PC-9 (cell line): ENCODE measurements at regions not wholly inside any gene's neighbourhood (a gene's known extent, or its start where the extent isn't known, plus 50 kb on each side); places are given as distances from the start of the nearest gene placed in this dataset.

Source experiments
- BruUV-seq: library from RNA; stranded (reverse); fragments of 400-500 nt; replicated peaks from 2 replicates; lab custom pipeline; 2021; lab: Mats Ljungman, UMichigan
- CTCF ChIA-PET: fragments of 300-600 bp; sonication (Branson Sonifier 250); formaldehyde crosslinking; loops from one replicate; lab custom pipeline; 2022; ENCODE audit warnings: antibody characterized with exemption; lab: Charles Lee
- POLR2A ChIA-PET: fragments of 300-600 bp; sonication (Branson Sonifier 250); formaldehyde crosslinking; loops from one replicate; lab custom pipeline; 2022; ENCODE audit warnings: antibody characterized with exemption; ENCODE audit not compliant: unreplicated experiment; lab: Charles Lee
- DNase-seq, 2 experiments: peaks; one replicate each; pipeline versions ENCODE4 v3.0.0 to v3.0.0-alpha.2; 2015 to 2022; ENCODE audit warnings: mixed read lengths in 1 of 2
- H2AFZ ChIP-seq: fragments of 200-600 bp; sonication (generic); 2 replicates; pipeline ENCODE4 v1.8.1; 2017; ENCODE audit warnings: antibody characterized with exemption
- H3F3A ChIP-seq: fragments of 200-600 bp; sonication (generic); 2 replicates; pipeline ENCODE4 v1.8.1; 2017; ENCODE audit warnings: antibody characterized with exemption, mild to moderate bottlenecking, low read depth; ENCODE audit not compliant: insufficient read depth
- H3K27ac ChIP-seq: fragments of 200-600 bp; sonication (generic); 2 replicates; pipeline ENCODE4 v1.6.1; 2016; ENCODE audit warnings: mixed run types
- H3K27me3 ChIP-seq: fragments of 200-600 bp; sonication (generic); 2 replicates; pipeline ENCODE4 v1.6.1; 2016; ENCODE audit warnings: low read depth, mixed run types; ENCODE audit not compliant: insufficient read depth
- H3K36me3 ChIP-seq: fragments of 200-600 bp; sonication (generic); 2 replicates; pipeline ENCODE4 v1.6.1; 2016; ENCODE audit warnings: low read depth, mixed run types
- H3K4me1 ChIP-seq: fragments of 200-600 bp; sonication (generic); replicated peaks from 2 replicates; pipeline ENCODE4 v1.6.1; 2016; ENCODE audit warnings: mixed run types; ENCODE audit not compliant: insufficient read depth
- H3K4me2 ChIP-seq: fragments of 200-600 bp; sonication (generic); 2 replicates; pipeline ENCODE4 v1.6.1; 2017; ENCODE audit warnings: mixed run types
- H3K4me3 ChIP-seq: fragments of 200-600 bp; sonication (generic); 2 replicates; pipeline ENCODE4 v1.6.1; 2016; ENCODE audit warnings: mixed run types
- H3K79me2 ChIP-seq: fragments of 200-600 bp; sonication (generic); 2 replicates; pipeline ENCODE4 v1.6.1; 2017; ENCODE audit warnings: low read depth, mixed run types
- H3K9me2 ChIP-seq: fragments of 200-600 bp; sonication (generic); 2 replicates; pipeline ENCODE4 v1.8.1; 2017; ENCODE audit warnings: mild to moderate bottlenecking; ENCODE audit not compliant: insufficient read depth
- H3K9me3 ChIP-seq: fragments of 200-600 bp; sonication (generic); 2 replicates; pipeline ENCODE4 v1.8.1; 2016; ENCODE audit warnings: low read depth; ENCODE audit not compliant: insufficient read depth
- H4K20me1 ChIP-seq: fragments of 200-600 bp; sonication (generic); 2 replicates; pipeline ENCODE4 v1.8.1; 2017; ENCODE audit not compliant: insufficient read depth
- CTCF ChIP-seq: fragments of 200-600 bp; sonication (generic); conservative IDR thresholded peaks from 2 replicates; pipeline ENCODE4 v1.6.1; 2017; ENCODE audit warnings: mixed run types, antibody characterized with exemption, mild to moderate bottlenecking, moderate library complexity
- EZH2 ChIP-seq: fragments of 200-600 bp; sonication (generic); IDR thresholded peaks from 2 replicates; pipeline ENCODE4 v1.8.0; 2017; ENCODE audit warnings: antibody characterized with exemption, low read depth
- intact Hi-C: fragments of 100-400 bp; cut with micrococcal nuclease; formaldehyde crosslinking; loops from one replicate; pipeline ENCODE4 v1.10.0; 2022; ENCODE audit not compliant: unreplicated experiment

- no peak overlapping the region for H3K4me2 ChIP-seq
- no peak for DNase-seq
- no peaks in the 10 kb centered on the region for H4K20me1 ChIP-seq
- H3K27ac ChIP-seq = no peak overlapping the region
- ChIA-PET CTCF (no interaction called here), POLR2A (no interaction called here)
- H3K79me2 ChIP-seq = no peaks in the 10 kb centered on the region
- no peaks in the 10 kb centered on the region for H3F3A ChIP-seq
- H3K9me3 ChIP-seq = no peaks in the 10 kb centered on the region
- intact Hi-C loops = no loop called here
- no TSS peak for BruUV-seq
- TF ChIP-seq EZH2 (no peak), CTCF (no peak)
- H3K27me3 ChIP-seq = no peaks in the 10 kb centered on the region
- no peaks in the 10 kb centered on the region for H3K36me3 ChIP-seq
- no peak overlapping the region for H3K4me3 ChIP-seq
- no peak overlapping the region for H2AFZ ChIP-seq
- H3K4me1 ChIP-seq = peaks cover 7% of the 10 kb centered on the region; the same call in 1 of the 2 replicates
- H3K9me2 ChIP-seq = no peaks in the 10 kb centered on the region
These were observed 55.9 kb downstream of the KCNA5 start for GRCh38 chr12:5099591-5099990.

- H3K9me2 ChIP-seq = no peaks in the 10 kb centered on the region
- H3K4me3 ChIP-seq = no peak overlapping the region
- H3K4me1 ChIP-seq = no peaks in the 10 kb centered on the region
- H3K27ac ChIP-seq = no peak overlapping the region
- H3K27me3 ChIP-seq = no peaks in the 10 kb centered on the region
- H3K79me2 ChIP-seq = no peaks in the 10 kb centered on the region
- ChIA-PET POLR2A (no interaction called here), CTCF (interaction anchor here (0.6 kb wide), 1 partner anchor 383 kb away, joined by 4 read pairs; no protein-coding TSS in a partner anchor)
- BruUV-seq = no TSS peak
- H3F3A ChIP-seq = no peaks in the 10 kb centered on the region
- H2AFZ ChIP-seq = no peak overlapping the region
- no peak overlapping the region for H3K4me2 ChIP-seq
- H3K9me3 ChIP-seq = no peaks in the 10 kb centered on the region
- TF ChIP-seq CTCF = no peak
- no peak for TF ChIP-seq EZH2
- H3K36me3 ChIP-seq = no peaks in the 10 kb centered on the region
- intact Hi-C loops = no loop called here
- no peak for DNase-seq
- no peaks in the 10 kb centered on the region for H4K20me1 ChIP-seq
These were observed 58.0 kb downstream of the KCNA5 start for GRCh38 chr12:5101686-5102085.

- no TSS peak for BruUV-seq
- no peak for TF ChIP-seq EZH2
- TF ChIP-seq CTCF = no peak
- ChIA-PET CTCF (no interaction called here), POLR2A (no interaction called here)
- Histone ChIP-seq H3K4me3 (no peak overlapping the region), H3K36me3 (no peaks in the 10 kb centered on the region), H3K79me2 (no peaks in the 10 kb centered on the region), H3F3A (no peaks in the 10 kb centered on the region), H3K9me2 (no peaks in the 10 kb centered on the region), H3K9me3 (no peaks in the 10 kb centered on the region), H2AFZ (no peak overlapping the region), H3K4me1 (no peaks in the 10 kb centered on the region), H3K27me3 (no peaks in the 10 kb centered on the region), H3K4me2 (no peak overlapping the region), H3K27ac (no peak overlapping the region), H4K20me1 (no peaks in the 10 kb centered on the region)
- no peak for DNase-seq
- intact Hi-C loops = no loop called here
These were observed 58.6 kb downstream of the KCNA5 start for GRCh38 chr12:5102261-5102789.
